ENCODE measurements at regions not wholly inside any gene's neighbourhood (a gene's known extent, or its start where the extent isn't known, plus 50 kb on each side); places are given as distances from the start of the nearest gene placed in this dataset.

DNA sequence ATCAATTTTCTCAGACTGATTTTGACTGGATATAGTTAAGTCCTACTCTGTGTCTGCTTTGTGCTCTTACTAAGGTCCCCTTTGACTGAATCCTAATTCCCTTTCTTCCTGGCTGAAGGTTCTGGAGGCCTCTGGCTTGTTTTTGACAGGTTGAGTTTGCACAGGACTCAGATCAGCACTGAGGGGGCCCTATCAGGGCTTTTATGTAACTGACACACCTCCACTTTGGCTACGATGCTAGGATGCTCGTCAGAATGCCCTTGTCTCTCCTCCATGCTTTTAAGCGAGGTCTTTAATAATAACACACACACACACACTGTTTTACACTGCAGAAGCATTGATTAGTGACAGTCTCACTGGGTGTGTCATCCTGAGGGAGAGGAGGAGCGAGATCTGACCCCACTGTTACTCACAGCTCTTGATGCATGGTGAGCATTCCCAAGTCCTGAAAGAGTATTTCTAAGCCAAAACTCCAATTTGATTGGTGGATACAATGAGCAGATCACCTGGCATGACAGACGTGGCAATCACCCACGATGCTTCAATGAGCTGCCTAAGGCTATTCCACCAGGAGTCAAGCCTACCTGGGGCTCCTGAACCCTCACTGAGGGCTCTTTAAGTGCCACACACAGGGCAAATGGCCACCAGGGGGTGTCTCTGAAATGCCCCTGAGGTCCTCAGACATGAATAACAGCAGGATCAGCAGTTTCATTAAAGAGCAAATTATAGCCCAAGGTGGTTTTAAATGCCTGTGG lies 130.4 kb upstream of the CPEB2 start:
- TF ChIP-seq, protein P1, sequence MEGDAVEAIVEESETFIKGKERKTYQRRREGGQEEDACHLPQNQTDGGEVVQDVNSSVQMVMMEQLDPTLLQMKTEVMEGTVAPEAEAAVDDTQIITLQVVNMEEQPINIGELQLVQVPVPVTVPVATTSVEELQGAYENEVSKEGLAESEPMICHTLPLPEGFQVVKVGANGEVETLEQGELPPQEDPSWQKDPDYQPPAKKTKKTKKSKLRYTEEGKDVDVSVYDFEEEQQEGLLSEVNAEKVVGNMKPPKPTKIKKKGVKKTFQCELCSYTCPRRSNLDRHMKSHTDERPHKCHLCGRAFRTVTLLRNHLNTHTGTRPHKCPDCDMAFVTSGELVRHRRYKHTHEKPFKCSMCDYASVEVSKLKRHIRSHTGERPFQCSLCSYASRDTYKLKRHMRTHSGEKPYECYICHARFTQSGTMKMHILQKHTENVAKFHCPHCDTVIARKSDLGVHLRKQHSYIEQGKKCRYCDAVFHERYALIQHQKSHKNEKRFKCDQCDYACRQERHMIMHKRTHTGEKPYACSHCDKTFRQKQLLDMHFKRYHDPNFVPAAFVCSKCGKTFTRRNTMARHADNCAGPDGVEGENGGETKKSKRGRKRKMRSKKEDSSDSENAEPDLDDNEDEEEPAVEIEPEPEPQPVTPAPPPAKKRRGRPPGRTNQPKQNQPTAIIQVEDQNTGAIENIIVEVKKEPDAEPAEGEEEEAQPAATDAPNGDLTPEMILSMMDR (IDR thresholded peaks at IDR 0.05) = peak; percentile 49
- no peak for TF ChIP-seq EZH2 (IDR thresholded peaks at IDR 0.05)
